ENCODE measurements at regions not wholly inside any gene's neighbourhood (a gene's known extent, or its start where the extent isn't known, plus 50 kb on each side); places are given as distances from the start of the nearest gene placed in this dataset.

DNA sequence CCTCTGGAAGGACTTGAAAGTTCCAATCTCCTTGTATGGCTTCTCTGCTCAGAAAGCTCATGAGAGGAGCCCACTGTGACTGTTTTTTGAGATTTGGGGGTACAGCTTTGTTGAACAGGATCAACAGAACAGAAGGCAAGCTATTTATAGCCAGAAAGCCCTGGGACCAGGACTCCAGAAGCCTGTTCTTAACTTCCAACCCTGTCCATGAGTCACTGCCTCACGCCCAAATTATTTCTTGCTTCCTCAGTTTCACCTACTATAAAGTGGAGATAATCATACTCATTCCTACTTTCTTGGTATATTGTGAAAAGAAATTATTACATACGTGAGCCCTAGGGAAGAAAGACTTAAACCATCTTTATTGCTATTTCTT is 100.9 kb upstream of the MARCKS start:
- TF ChIP-seq, protein P1, sequence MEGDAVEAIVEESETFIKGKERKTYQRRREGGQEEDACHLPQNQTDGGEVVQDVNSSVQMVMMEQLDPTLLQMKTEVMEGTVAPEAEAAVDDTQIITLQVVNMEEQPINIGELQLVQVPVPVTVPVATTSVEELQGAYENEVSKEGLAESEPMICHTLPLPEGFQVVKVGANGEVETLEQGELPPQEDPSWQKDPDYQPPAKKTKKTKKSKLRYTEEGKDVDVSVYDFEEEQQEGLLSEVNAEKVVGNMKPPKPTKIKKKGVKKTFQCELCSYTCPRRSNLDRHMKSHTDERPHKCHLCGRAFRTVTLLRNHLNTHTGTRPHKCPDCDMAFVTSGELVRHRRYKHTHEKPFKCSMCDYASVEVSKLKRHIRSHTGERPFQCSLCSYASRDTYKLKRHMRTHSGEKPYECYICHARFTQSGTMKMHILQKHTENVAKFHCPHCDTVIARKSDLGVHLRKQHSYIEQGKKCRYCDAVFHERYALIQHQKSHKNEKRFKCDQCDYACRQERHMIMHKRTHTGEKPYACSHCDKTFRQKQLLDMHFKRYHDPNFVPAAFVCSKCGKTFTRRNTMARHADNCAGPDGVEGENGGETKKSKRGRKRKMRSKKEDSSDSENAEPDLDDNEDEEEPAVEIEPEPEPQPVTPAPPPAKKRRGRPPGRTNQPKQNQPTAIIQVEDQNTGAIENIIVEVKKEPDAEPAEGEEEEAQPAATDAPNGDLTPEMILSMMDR (conservative IDR thresholded peaks at IDR 0.05), result no peak
- TF ChIP-seq ZFX (IDR thresholded peaks at IDR 0.05), result no peak

Data from C4-2B (cell line).